DND-41 (cell line): ENCODE measurements at regions not wholly inside any gene's neighbourhood (a gene's known extent, or its start where the extent isn't known, plus 50 kb on each side); places are given as distances from the start of the nearest gene placed in this dataset.

Experiments
- ATAC-seq: fragments of 200-7000 bp; cut with Tn5 transposase; 3 replicates; pipeline ENCODE4 v1.9.1; 2021; ENCODE audit warnings: low read depth; ENCODE audit not compliant: insufficient read depth
- DNase-seq: peaks from one replicate; pipeline ENCODE4 v3.0.0-alpha.2; 2020
- H2AFZ ChIP-seq: 2 replicates; pipeline ENCODE4 v1.6.0; 2012; ENCODE audit warnings: low read depth, low read length
- H3K27ac ChIP-seq: 2 replicates; pipeline ENCODE4 v1.5.1; 2012; ENCODE audit warnings: low read length, inconsistent platforms
- H3K27me3 ChIP-seq: fragments of 200-600 bp; sonication (generic); 2 replicates; pipeline ENCODE4 v1.6.0; 2012; ENCODE audit warnings: low read length, mild to moderate bottlenecking, inconsistent platforms; ENCODE audit not compliant: insufficient read depth, poor library complexity
- H3K36me3 ChIP-seq: 2 replicates; pipeline ENCODE4 v1.5.1; 2012; ENCODE audit warnings: low read length, inconsistent platforms; ENCODE audit not compliant: insufficient read depth
- H3K4me1 ChIP-seq: 2 replicates; pipeline ENCODE4 v1.5.1; 2012; ENCODE audit warnings: mild to moderate bottlenecking, low read length; ENCODE audit not compliant: insufficient read depth
- H3K4me2 ChIP-seq: 2 replicates; pipeline ENCODE4 v1.6.0; 2012; ENCODE audit warnings: mild to moderate bottlenecking, moderate library complexity, low read length, inconsistent platforms; ENCODE audit not compliant: insufficient read depth
- H3K4me3 ChIP-seq, 2 experiments: fragments of 200-600 bp in 1 of 2; shearing (Covaris generic) in 1 of 2; 2 replicates each; pipeline ENCODE4 v1.5.1; 2012 to 2016; ENCODE audit warnings: inconsistent platforms in 2 of 2, low read length in 2 of 2, mild to moderate bottlenecking in 2 of 2, low read depth in 1 of 2, moderate library complexity in 1 of 2
- H3K79me2 ChIP-seq: 2 replicates; pipeline ENCODE4 v1.6.0; 2012; ENCODE audit warnings: low read length, inconsistent platforms; ENCODE audit not compliant: insufficient read depth
- H3K9ac ChIP-seq: 2 replicates; pipeline ENCODE4 v1.6.0; 2012; ENCODE audit warnings: low read depth, mild to moderate bottlenecking, inconsistent platforms, low read length, moderate library complexity
- H3K9me3 ChIP-seq: 2 replicates; pipeline ENCODE4 v1.5.1; 2012; ENCODE audit warnings: low read length, moderate library complexity, mild to moderate bottlenecking, inconsistent platforms; ENCODE audit not compliant: insufficient read depth, severe bottlenecking
- H4K20me1 ChIP-seq: 2 replicates; pipeline ENCODE4 v1.6.0; 2012; ENCODE audit warnings: low read length; ENCODE audit not compliant: insufficient read depth
- CTCF ChIP-seq: IDR thresholded peaks from 2 replicates; pipeline ENCODE4 v1.5.1; 2012; ENCODE audit warnings: borderline replicate concordance, low read length, moderate library complexity, mild to moderate bottlenecking; ENCODE audit not compliant: poor library complexity, severe bottlenecking; ENCODE audit errors: extremely low read depth
- EZH2 ChIP-seq: IDR thresholded peaks from 3 replicates; pipeline ENCODE4 v1.6.1; 2012; ENCODE audit warnings: borderline replicate concordance, low read depth, mild to moderate bottlenecking, moderate library complexity, low read length, inconsistent platforms; ENCODE audit not compliant: severe bottlenecking

GRCh38 chr6:8642131-8642530, 206.8 kb upstream of the SLC35B3 start:
- H3K4me2 ChIP-seq, result no peak overlapping the region
- no peak overlapping the region for H3K27ac ChIP-seq
- H2AFZ ChIP-seq, result no peak overlapping the region
- no peaks in the 10 kb centered on the region for H3K27me3 ChIP-seq
- ATAC-seq (no peak), DNase-seq (no peak)
- H3K4me3 ChIP-seq, result no peak overlapping the region
- no peak for TF ChIP-seq CTCF
- TF ChIP-seq EZH2, result no peak
- no peaks in the 10 kb centered on the region for H3K79me2 ChIP-seq
- H3K4me1 ChIP-seq, result no peaks in the 10 kb centered on the region
- H3K9me3 ChIP-seq, result no peaks in the 10 kb centered on the region
- no peak overlapping the region for H3K9ac ChIP-seq
- no peaks in the 10 kb centered on the region for H3K36me3 ChIP-seq
- no peaks in the 10 kb centered on the region for H4K20me1 ChIP-seq

- no peak for ATAC-seq
- H3K9ac ChIP-seq, result no peak overlapping the region
Observed at GRCh38 chr6:8639928-8640649, 204.7 kb upstream of the SLC35B3 start.

GRCh38 chr6:8637896-8638597, 202.7 kb upstream of the SLC35B3 start:
- Histone ChIP-seq H3K27ac (no peak overlapping the region), H3K4me3 (no peak overlapping the region), H2AFZ (no peak overlapping the region), H3K79me2 (no peaks in the 10 kb centered on the region), H3K27me3 (no peaks in the 10 kb centered on the region), H3K9me3 (no peaks in the 10 kb centered on the region), H4K20me1 (no peaks in the 10 kb centered on the region), H3K4me2 (no peak overlapping the region), H3K36me3 (no peaks in the 10 kb centered on the region), H3K4me1 (no peaks in the 10 kb centered on the region), H3K9ac (no peak overlapping the region)
- ATAC-seq (no peak), DNase-seq (no peak)
- TF ChIP-seq EZH2 (no peak), CTCF (no peak)

More at GRCh38 chr6:8639928-8640649, 204.7 kb upstream of the SLC35B3 start:
- no peaks in the 10 kb centered on the region for H3K4me1 ChIP-seq
- no peak overlapping the region for H2AFZ ChIP-seq
- no peaks in the 10 kb centered on the region for H3K9me3 ChIP-seq
- H3K4me3 ChIP-seq, result no peak overlapping the region
- H3K4me2 ChIP-seq, result no peak overlapping the region
- no peaks in the 10 kb centered on the region for H3K79me2 ChIP-seq
- no peak for TF ChIP-seq CTCF
- TF ChIP-seq EZH2, result no peak
- H4K20me1 ChIP-seq, result no peaks in the 10 kb centered on the region
- no peaks in the 10 kb centered on the region for H3K27me3 ChIP-seq
- no peaks in the 10 kb centered on the region for H3K36me3 ChIP-seq
- no peak for DNase-seq
- no peak overlapping the region for H3K27ac ChIP-seq
